ENCODE measurements at regions not wholly inside any gene's neighbourhood (a gene's known extent, or its start where the extent isn't known, plus 50 kb on each side); places are given as distances from the start of the nearest gene placed in this dataset.
"Not testable (repeated sequence)": the region's sequence is repeated elsewhere in the genome, so short reads cannot be mapped to it uniquely, and the experiment has no call there.

GRCh38 chrX:137195296-137195695 is 161.5 kb upstream of the GPR101 start:
- no peak for DNase-seq

- DNase-seq: peak; percentile 11 to 45 (median 29)
These were observed 160.4 kb upstream of the GPR101 start for GRCh38 chrX:137194164-137194563.

- DNase-seq: no peak
These were observed 153.7 kb upstream of the GPR101 start for GRCh38 chrX:137187540-137187939.

GRCh38 chrX:137178392-137178791 is 144.6 kb upstream of the GPR101 start:
- DNase-seq: no peak

GRCh38 chrX:137172317-137172948 is 138.6 kb upstream of the GPR101 start:
- DNase-seq: peak in 1 of 4 experiments; percentile 3

GRCh38 chrX:137171626-137172025 is 137.8 kb upstream of the GPR101 start:
- no peak for DNase-seq

- peak in 1 of 4 experiments; percentile 11 for DNase-seq
These were observed 132.8 kb upstream of the GPR101 start for GRCh38 chrX:137166591-137166990.

GRCh38 chrX:137164329-137164728 is 130.5 kb upstream of the GPR101 start:
- no peak for DNase-seq

- no peak for DNase-seq
These were observed 117.6 kb upstream of the GPR101 start for GRCh38 chrX:137151403-137151802.

GRCh38 chrX:137143864-137144263 is 110.1 kb upstream of the GPR101 start:
- no peak for DNase-seq

- DNase-seq: not testable (repeated sequence)
These were observed 88.9 kb upstream of the GPR101 start for GRCh38 chrX:137122651-137123050.

- no peak for DNase-seq
These were observed 85.3 kb upstream of the GPR101 start for GRCh38 chrX:137119049-137119448.

GRCh38 chrX:137118536-137118935 is 84.7 kb upstream of the GPR101 start:
- no peak for DNase-seq

GRCh38 chrX:137118136-137118535 is 84.3 kb upstream of the GPR101 start:
- no peak for DNase-seq

GRCh38 chrX:137107877-137108276 is 74.1 kb upstream of the GPR101 start:
- DNase-seq: not testable (repeated sequence)

- no peak for DNase-seq
These were observed 67.6 kb upstream of the GPR101 start for GRCh38 chrX:137101273-137101990.

All from suppressor macrophage (primary cell).